Muscle layer of colon (tissue), 2 donors: ENCODE measurements at regions not wholly inside any gene's neighbourhood (a gene's known extent, or its start where the extent isn't known, plus 50 kb on each side); places are given as distances from the start of the nearest gene placed in this dataset.

Experiments used
- H3K27ac ChIP-seq: one replicate; pipeline ENCODE4 v1.7.0; 2013; ENCODE audit warnings: low read depth, mild to moderate bottlenecking, low read length, moderate library complexity
- H3K27me3 ChIP-seq, 2 donors: one replicate each; pipeline ENCODE4 v1.7.0; 2013; ENCODE audit warnings: low read length in 2 of 2, mild to moderate bottlenecking in 2 of 2; ENCODE audit not compliant: insufficient read depth in 2 of 2, control insufficient read depth in 1 of 2
- H3K36me3 ChIP-seq: one replicate; pipeline ENCODE4 v1.7.0; 2013; ENCODE audit warnings: mild to moderate bottlenecking, low read length; ENCODE audit not compliant: insufficient read depth
- H3K4me1 ChIP-seq: one replicate; pipeline ENCODE4 v1.7.0; 2013; ENCODE audit warnings: mild to moderate bottlenecking, low read length; ENCODE audit not compliant: insufficient read depth
- H3K4me3 ChIP-seq, 2 donors: one replicate each; pipeline ENCODE4 v1.7.0; 2013; ENCODE audit warnings: low read length in 2 of 2, low read depth in 1 of 2, mild to moderate bottlenecking in 1 of 2, moderate library complexity in 1 of 2
- H3K9ac ChIP-seq: one replicate; pipeline ENCODE4 v1.7.0; 2013; ENCODE audit warnings: low read length
- H3K9me3 ChIP-seq: one replicate; pipeline ENCODE4 v1.7.0; 2013; ENCODE audit warnings: mild to moderate bottlenecking, low read length
- donor health status: abdominal sarcoma.
- donor health status: Adenocarcinoma of cecum.

DNA sequence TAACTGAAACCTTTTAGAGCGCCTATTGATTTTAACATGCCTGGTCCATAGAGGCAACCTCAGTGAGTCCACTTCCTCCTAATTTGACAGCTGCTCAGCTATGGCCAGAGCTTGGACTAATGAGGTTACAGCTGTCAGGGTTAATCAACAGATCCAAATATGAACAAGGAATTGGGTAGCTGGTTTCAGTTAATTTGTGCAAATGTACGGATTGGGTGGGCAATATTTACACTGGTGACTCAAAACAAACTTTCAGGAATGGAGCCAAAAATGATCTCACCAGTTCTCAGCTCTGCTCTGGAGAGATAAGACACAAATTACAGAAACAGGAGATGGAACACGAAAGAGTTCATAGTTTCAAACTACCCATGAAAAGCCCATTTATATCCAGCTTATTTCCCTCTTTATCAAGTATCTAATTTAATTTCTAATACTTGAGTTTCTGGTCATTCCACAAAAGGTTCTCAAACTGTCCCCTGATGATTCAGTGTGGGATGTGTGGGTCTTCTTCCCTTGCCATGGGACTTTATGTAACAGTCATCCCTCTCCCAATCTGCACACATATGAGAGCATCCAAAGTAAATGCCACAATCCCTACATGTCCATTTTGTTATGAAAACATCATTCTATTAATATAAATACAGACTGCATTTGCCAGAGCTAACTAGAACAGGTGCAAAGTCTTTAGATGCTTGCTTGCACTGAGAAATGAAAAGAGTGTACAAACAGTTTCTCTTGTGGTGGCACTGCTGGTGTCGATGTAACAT lies 149.9 kb downstream of the RPS12 start:
- Histone ChIP-seq H3K4me1 (no peaks in the 10 kb centered on the region), H3K27ac (no peak overlapping the region), H3K4me3 (no peak overlapping the region), H3K9ac (no peak overlapping the region), H3K36me3 (no peaks in the 10 kb centered on the region), H3K27me3 (no peaks in the 10 kb centered on the region), H3K9me3 (no peaks in the 10 kb centered on the region)

DNA sequence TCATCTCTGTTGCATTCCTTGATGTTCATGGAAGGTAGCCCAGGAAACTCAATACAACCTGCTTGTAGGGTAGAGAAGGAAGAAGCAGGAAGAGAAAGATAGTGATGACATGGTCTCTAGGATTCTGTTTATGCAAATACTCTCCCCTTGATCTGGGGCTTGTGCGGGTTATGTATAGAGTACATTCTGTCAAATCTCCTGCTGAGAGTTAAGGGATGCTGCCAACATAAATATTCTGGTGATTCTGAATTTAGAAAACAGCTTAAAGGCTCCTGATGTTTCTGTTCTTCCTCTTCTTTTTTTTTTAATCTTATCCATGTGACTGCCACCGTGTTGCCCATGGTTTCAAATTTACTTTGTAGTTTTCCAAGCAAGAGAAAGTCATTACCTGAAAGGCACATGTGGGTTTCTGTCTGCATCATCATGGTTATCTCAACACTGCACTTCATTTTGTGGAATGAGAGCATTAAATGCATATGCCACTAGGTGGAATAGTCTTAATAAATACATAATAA lies 150.6 kb downstream of the RPS12 start:
- no peaks in the 10 kb centered on the region for H3K27me3 ChIP-seq
- no peak overlapping the region for H3K4me3 ChIP-seq
- no peaks in the 10 kb centered on the region for H3K36me3 ChIP-seq
- no peak overlapping the region for H3K9ac ChIP-seq
- no peaks in the 10 kb centered on the region for H3K4me1 ChIP-seq
- no peaks in the 10 kb centered on the region for H3K9me3 ChIP-seq
- no peak overlapping the region for H3K27ac ChIP-seq

DNA sequence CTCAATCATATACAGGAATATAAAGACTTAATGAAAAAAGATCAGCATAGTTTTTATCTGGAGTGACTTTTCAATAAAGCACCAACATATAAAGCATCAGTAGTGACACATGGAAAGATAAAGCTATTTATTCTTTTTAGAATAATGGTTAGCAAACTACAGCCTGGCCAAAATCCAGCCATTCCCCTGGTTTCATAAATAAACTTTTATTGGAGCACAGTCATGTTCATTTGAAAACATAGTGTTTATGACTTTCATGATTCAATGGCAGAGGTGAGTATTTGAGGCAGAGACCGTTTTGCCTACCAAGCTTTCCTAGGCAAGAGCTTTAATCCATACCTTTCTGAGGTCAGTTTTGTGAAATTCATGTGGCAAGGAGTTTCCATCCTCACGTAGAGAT lies 153.5 kb downstream of the RPS12 start:
- Histone ChIP-seq H3K9ac (no peak overlapping the region), H3K36me3 (no peaks in the 10 kb centered on the region), H3K27ac (no peak overlapping the region), H3K4me1 (no peaks in the 10 kb centered on the region), H3K4me3 (no peak overlapping the region), H3K27me3 (no peaks in the 10 kb centered on the region), H3K9me3 (no peaks in the 10 kb centered on the region)

DNA sequence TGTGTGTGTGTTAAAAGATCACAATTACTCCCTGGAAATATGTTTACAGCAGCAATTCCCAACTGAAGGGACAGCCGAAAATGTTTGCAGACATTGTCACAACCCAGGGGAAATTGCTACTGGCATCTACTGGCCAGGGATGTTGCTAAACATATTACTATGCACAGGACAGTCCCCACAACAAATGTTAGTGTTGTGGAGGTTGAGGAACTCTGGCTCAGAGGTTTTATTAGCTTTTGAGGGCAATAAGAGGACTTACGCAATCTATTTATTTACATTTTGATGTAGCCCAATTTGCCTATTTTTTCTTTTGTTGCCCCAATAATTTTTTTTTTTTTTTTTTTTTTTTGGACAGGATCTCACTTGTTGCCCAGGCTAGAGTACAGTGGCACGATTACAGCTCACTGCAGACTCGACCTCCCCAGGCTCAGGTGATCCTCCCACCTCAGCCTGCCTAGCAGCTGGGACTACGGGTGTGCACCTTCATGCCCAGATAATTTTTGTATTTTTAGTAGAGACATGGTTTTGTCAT lies 154.1 kb downstream of the RPS12 start:
- H3K4me1 ChIP-seq, result no peaks in the 10 kb centered on the region
- no peaks in the 10 kb centered on the region for H3K27me3 ChIP-seq
- H3K27ac ChIP-seq, result no peak overlapping the region
- no peaks in the 10 kb centered on the region for H3K36me3 ChIP-seq
- no peaks in the 10 kb centered on the region for H3K9me3 ChIP-seq
- no peak overlapping the region for H3K4me3 ChIP-seq
- no peak overlapping the region for H3K9ac ChIP-seq

DNA sequence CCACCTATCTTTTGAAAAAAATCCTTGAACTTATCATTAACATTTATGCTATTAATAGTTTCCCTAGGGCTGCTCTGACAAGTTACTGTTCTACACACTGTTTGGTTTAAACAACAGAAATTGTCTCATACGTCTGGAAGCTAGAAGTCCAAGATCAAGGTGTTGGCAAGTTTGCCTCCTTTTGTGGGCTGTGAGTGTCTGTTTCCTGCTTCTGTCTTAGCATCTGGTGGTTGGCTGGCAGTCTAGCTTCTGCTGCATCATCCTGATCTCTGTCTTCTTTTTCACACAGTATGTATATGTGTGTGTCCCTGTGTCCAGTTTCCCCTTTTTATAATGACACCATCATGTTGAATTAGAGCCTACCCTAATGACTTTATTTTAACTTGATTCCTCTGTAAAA lies 154.8 kb downstream of the RPS12 start:
- no peak overlapping the region for H3K27ac ChIP-seq
- H3K4me3 ChIP-seq, result no peak overlapping the region
- no peaks in the 10 kb centered on the region for H3K9me3 ChIP-seq
- no peak overlapping the region for H3K9ac ChIP-seq
- H3K27me3 ChIP-seq, result no peaks in the 10 kb centered on the region
- H3K36me3 ChIP-seq, result no peaks in the 10 kb centered on the region
- H3K4me1 ChIP-seq, result no peaks in the 10 kb centered on the region

DNA sequence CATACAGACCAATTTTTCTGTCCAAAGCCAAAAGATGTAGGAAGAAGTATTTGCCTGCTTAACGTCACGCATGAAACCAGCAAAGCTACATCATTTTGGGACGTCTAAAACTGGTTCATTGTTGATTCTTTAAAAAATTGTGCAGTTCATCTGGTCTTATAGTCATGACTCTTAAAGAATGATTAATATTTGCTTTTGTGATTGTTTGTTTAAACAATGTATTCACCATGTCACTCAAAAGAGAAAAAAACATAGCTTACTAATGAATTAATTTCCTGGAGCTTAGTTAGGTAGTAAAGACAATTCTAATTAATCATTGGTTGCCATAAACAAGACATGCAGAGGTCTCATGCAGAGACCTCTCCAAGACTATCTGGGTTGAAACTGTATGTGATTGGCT lies 157.3 kb downstream of the RPS12 start:
- H3K9me3 ChIP-seq, result no peaks in the 10 kb centered on the region
- no peaks in the 10 kb centered on the region for H3K36me3 ChIP-seq
- no peak overlapping the region for H3K9ac ChIP-seq
- H3K4me3 ChIP-seq, result no peak overlapping the region
- no peak overlapping the region for H3K27ac ChIP-seq
- no peaks in the 10 kb centered on the region for H3K4me1 ChIP-seq
- H3K27me3 ChIP-seq, result no peaks in the 10 kb centered on the region

DNA sequence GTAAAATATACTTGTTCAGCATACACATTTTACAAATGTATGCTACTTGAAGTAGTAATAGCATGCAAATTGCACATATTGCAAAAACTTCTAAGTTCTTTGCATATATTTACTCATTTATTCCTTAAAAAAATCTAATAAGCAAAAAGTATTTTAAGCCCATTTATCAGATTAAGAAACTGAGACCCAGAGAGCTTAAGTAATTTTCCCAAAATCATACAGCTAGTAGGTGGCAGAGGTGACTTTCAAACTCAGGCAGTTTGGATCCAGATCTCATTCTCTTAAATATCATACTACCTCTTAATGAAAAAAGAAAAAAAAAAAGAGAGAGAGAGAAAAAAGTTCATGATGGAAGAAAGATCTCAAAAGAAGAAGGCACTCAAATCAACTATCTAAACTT lies 157.9 kb downstream of the RPS12 start:
- Histone ChIP-seq H3K36me3 (no peaks in the 10 kb centered on the region), H3K9me3 (no peaks in the 10 kb centered on the region), H3K27me3 (no peaks in the 10 kb centered on the region), H3K27ac (no peak overlapping the region), H3K9ac (no peak overlapping the region), H3K4me1 (no peaks in the 10 kb centered on the region), H3K4me3 (no peak overlapping the region)

DNA sequence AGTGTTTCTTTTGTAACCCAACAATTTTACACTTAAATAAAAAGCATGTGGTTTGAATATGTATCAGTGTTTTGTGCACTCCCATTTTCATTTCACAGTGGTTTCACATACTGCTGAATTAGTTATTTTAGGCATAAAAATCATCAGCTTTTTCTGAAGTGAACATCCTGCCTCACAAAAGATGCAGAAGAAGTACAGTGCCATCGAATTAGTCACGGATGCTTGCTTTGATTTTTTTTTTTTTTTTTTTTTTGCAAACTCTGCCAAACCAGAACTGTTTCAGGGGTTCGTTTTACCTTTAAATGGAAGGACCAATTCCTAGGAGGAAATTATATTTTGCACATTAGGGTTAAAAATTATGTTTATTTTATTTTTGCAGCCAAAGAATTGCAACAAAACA lies 158.6 kb downstream of the RPS12 start:
- Histone ChIP-seq H3K27me3 (no peaks in the 10 kb centered on the region), H3K4me3 (no peak overlapping the region), H3K27ac (no peak overlapping the region), H3K36me3 (no peaks in the 10 kb centered on the region), H3K9ac (no peak overlapping the region), H3K4me1 (no peaks in the 10 kb centered on the region), H3K9me3 (no peaks in the 10 kb centered on the region)

DNA sequence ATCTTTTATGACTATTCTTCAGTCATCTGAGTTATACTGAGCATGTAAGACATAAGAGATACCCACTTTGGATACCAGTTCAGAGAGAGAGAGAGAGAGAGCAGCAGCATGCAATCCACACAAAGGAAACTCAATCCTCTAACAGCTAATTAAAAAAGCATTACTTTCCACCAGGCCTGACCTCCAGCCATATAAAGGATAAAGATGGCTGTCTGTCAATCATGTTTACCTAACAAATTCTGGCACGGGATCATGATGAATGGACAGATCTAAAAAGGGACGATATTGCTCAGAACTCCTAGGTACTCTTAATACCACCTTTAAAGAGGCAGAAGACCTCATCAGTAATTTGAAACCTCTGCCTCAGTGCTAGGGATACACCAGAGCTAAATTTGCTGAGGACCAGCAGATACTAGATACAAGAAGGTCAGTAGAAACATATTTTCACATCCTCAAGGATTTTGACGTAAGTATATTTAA lies 159.2 kb downstream of the RPS12 start:
- no peaks in the 10 kb centered on the region for H3K4me1 ChIP-seq

DNA sequence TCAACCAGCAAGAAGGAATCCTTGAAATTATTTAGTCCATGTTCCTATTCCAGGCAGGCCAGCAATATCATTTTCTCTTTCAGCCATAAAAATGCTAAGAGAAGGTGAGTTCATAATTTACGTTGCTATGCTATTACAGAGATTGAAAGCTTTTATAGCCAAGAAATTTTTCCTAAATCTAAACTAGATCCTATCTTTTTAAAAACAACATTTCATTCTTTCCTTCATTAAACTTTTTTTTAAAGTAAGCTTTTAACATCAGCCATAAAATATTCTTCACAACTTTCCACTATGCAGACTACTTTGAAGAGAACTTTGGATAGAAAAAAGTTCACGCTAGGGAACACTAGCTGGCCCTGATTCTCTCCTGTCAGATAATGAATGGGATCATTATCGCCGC lies 159.8 kb downstream of the RPS12 start:
- Histone ChIP-seq H3K4me1 (no peaks in the 10 kb centered on the region), H3K27ac (no peak overlapping the region), H3K36me3 (no peaks in the 10 kb centered on the region), H3K27me3 (no peaks in the 10 kb centered on the region), H3K4me3 (no peak overlapping the region), H3K9ac (no peak overlapping the region), H3K9me3 (no peaks in the 10 kb centered on the region)

More for the DNA sequence above, 159.2 kb downstream of the RPS12 start:
- Histone ChIP-seq H3K4me3 (no peak overlapping the region), H3K9ac (no peak overlapping the region), H3K27me3 (no peaks in the 10 kb centered on the region), H3K9me3 (no peaks in the 10 kb centered on the region), H3K27ac (no peak overlapping the region), H3K36me3 (no peaks in the 10 kb centered on the region)

DNA sequence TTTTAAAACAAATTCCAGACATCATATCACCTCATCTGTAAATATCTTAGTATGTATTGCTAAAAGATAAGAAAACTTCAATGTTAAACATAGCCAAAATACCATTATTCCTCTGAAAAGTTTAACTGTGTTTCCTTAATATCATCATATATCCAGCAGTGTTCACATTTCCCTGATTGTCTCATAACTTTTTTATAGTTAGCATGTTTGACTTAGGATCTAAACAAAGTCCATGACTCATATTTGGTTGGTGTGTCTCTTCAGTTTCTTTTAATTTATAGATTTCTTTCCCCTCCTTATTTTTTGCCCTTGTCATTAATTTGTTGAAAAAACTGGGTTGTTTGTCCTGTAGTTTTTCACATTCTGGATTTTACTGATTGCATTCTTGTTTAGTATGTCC lies 163.0 kb downstream of the RPS12 start:
- no peaks in the 10 kb centered on the region for H3K36me3 ChIP-seq
- H3K9me3 ChIP-seq, result no peaks in the 10 kb centered on the region
- no peak overlapping the region for H3K4me3 ChIP-seq
- no peaks in the 10 kb centered on the region for H3K4me1 ChIP-seq
- H3K27me3 ChIP-seq, result no peaks in the 10 kb centered on the region
- no peak overlapping the region for H3K9ac ChIP-seq
- no peak overlapping the region for H3K27ac ChIP-seq

DNA sequence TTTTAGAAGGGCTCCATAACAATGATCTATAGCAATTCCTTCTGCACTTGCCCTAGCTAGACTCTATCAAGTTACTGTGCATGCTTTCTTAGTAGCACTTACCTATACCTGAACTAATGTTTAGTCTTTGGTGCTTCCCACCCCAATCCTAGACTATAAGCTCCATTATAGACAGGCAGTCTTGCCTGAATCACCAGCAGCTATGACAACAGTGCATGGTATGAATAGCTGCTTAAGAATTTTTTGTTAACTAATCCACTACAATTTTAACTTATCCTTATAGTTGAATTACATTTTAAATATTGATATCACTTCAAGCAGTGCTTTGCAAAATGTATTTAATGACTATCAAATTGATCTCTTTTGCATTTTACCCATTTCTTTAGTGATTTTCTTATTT lies 164.3 kb downstream of the RPS12 start:
- Histone ChIP-seq H3K36me3 (no peaks in the 10 kb centered on the region), H3K4me3 (no peak overlapping the region), H3K4me1 (no peaks in the 10 kb centered on the region), H3K9me3 (no peaks in the 10 kb centered on the region), H3K9ac (no peak overlapping the region), H3K27ac (no peak overlapping the region), H3K27me3 (no peaks in the 10 kb centered on the region)
